PC-3 (cell line): ENCODE measurements at regions not wholly inside any gene's neighbourhood (a gene's known extent, or its start where the extent isn't known, plus 50 kb on each side); places are given as distances from the start of the nearest gene placed in this dataset.

Experiments used
- ATAC-seq: fragments of 200-7000 bp; cut with Tn5 transposase; 2 replicates; pipeline ENCODE4 v1.9.1; 2020; ENCODE audit warnings: mild to moderate bottlenecking, moderate library complexity
- BruUV-seq: library from RNA; stranded (reverse); fragments of 400-500 nt; replicated peaks from 2 replicates; lab custom pipeline; 2021; lab: Mats Ljungman, UMichigan
- CTCF ChIA-PET: fragments of 300-600 bp; sonication (Branson Sonifier 250); formaldehyde crosslinking; loops from one replicate; lab custom pipeline; 2022; ENCODE audit warnings: antibody characterized with exemption; lab: Charles Lee
- POLR2A ChIA-PET: fragments of 300-600 bp; sonication (Branson Sonifier 250); formaldehyde crosslinking; loops from one replicate; lab custom pipeline; 2022; ENCODE audit warnings: antibody characterized with exemption; ENCODE audit not compliant: unreplicated experiment; lab: Charles Lee
- DNase-seq: peaks from one replicate; pipeline ENCODE4 v3.0.0-alpha.2; 2015
- H2AFZ ChIP-seq: fragments of 300-600 bp; sonication (generic); 2 replicates; pipeline ENCODE4 v1.6.0; 2016; ENCODE audit warnings: antibody characterized with exemption, low read length
- H3F3A ChIP-seq: fragments of 300-600 bp; sonication (generic); one replicate; pipeline ENCODE4 v1.6.0; 2017; ENCODE audit warnings: antibody characterized with exemption, low read length, control low read depth, mild to moderate bottlenecking; ENCODE audit not compliant: unreplicated experiment
- H3K27ac ChIP-seq: fragments of 300-600 bp; sonication (generic); 2 replicates; pipeline ENCODE4 v1.5.1; 2016; ENCODE audit warnings: mild to moderate bottlenecking, low read length
- H3K27me3 ChIP-seq: fragments of 300-600 bp; sonication (generic); 2 replicates; pipeline ENCODE4 v1.6.1; 2016; ENCODE audit warnings: low read length, mixed read lengths
- H3K36me3 ChIP-seq: fragments of 300-600 bp; sonication (generic); 2 replicates; pipeline ENCODE4 v1.6.1; 2016; ENCODE audit warnings: low read depth, mixed run types, low read length, mixed read lengths
- H3K4me1 ChIP-seq: fragments of 300-600 bp; sonication (generic); 2 replicates; pipeline ENCODE4 v1.5.1; 2016; ENCODE audit warnings: low read length; ENCODE audit not compliant: insufficient read depth
- H3K4me2 ChIP-seq: fragments of 300-600 bp; sonication (generic); 2 replicates; pipeline ENCODE4 v1.6.0; 2016; ENCODE audit warnings: low read length
- H3K4me3 ChIP-seq: fragments of 300-600 bp; sonication (generic); 2 replicates; pipeline ENCODE4 v1.5.1; 2016; ENCODE audit warnings: mild to moderate bottlenecking, low read length, mixed read lengths
- H3K79me2 ChIP-seq: fragments of 300-600 bp; sonication (generic); 2 replicates; pipeline ENCODE4 v1.6.1; 2017; ENCODE audit warnings: low read length, mixed read lengths
- H3K9ac ChIP-seq: fragments of 300-600 bp; sonication (generic); 2 replicates; pipeline ENCODE4 v1.6.0; 2016; ENCODE audit warnings: mild to moderate bottlenecking, low read length
- H3K9me2 ChIP-seq: fragments of 300-600 bp; sonication (generic); replicated peaks from 2 replicates; pipeline ENCODE4 v1.6.1; 2016; ENCODE audit warnings: mixed run types, low read length, mixed read lengths
- H3K9me3 ChIP-seq: fragments of 300-600 bp; sonication (generic); 2 replicates; pipeline ENCODE4 v1.6.1; 2016; ENCODE audit warnings: low read length, mixed read lengths
- H4K20me1 ChIP-seq: fragments of 300-600 bp; sonication (generic); 2 replicates; pipeline ENCODE4 v1.6.1; 2016; ENCODE audit warnings: low read length, mixed read lengths
- EZH2 ChIP-seq: fragments of 300-600 bp; sonication (generic); IDR thresholded peaks from one replicate; pipeline ENCODE4 v1.6.1; 2017; ENCODE audit warnings: antibody characterized with exemption, mild to moderate bottlenecking, low read length; ENCODE audit not compliant: unreplicated experiment
- EZH2phosphoT487 ChIP-seq: fragments of 300-600 bp; sonication (generic); IDR thresholded peaks from 2 replicates; pipeline ENCODE4 v1.6.1; 2018; ENCODE audit warnings: mild to moderate bottlenecking, antibody characterized with exemption, low read length, borderline replicate concordance
- intact Hi-C: fragments of 100-400 bp; cut with micrococcal nuclease; formaldehyde crosslinking; loops from 2 replicates; pipeline ENCODE4 v1.9.0; 2023
- TF ChIP-seq, protein P1 (sequence below): fragments of 300-600 bp; sonication (generic); conservative IDR thresholded peaks from 2 replicates; pipeline ENCODE4 v1.5.1; 2017; ENCODE audit warnings: antibody characterized with exemption, low read depth, mild to moderate bottlenecking, low read length

- CTCF ChIA-PET, result no interaction called here
- H3K9ac ChIP-seq, result no peak overlapping the region
- H3K27ac ChIP-seq, result no peak overlapping the region
- no peaks in the 10 kb centered on the region for H4K20me1 ChIP-seq
- no peak overlapping the region for H3K4me3 ChIP-seq
- H3K9me3 ChIP-seq, result no peaks in the 10 kb centered on the region
- intact Hi-C loops, result no loop called here
- H3K36me3 ChIP-seq, result no peaks in the 10 kb centered on the region
- no peak for TF ChIP-seq EZH2
- POLR2A ChIA-PET, result no interaction called here
- ATAC-seq (no peak), DNase-seq (no peak)
- no peaks in the 10 kb centered on the region for H3K9me2 ChIP-seq
- no peak overlapping the region for H3K4me2 ChIP-seq
- H2AFZ ChIP-seq, result no peak overlapping the region
- no peaks in the 10 kb centered on the region for H3K79me2 ChIP-seq
- peaks cover 7% of the 10 kb centered on the region for H3K27me3 ChIP-seq
- BruUV-seq, result no TSS peak
- no peaks in the 10 kb centered on the region for H3F3A ChIP-seq
- no peaks in the 10 kb centered on the region for H3K4me1 ChIP-seq
These were observed 210.1 kb downstream of the SUDS3 start for GRCh38 chr12:118586433-118586832.

DNA sequence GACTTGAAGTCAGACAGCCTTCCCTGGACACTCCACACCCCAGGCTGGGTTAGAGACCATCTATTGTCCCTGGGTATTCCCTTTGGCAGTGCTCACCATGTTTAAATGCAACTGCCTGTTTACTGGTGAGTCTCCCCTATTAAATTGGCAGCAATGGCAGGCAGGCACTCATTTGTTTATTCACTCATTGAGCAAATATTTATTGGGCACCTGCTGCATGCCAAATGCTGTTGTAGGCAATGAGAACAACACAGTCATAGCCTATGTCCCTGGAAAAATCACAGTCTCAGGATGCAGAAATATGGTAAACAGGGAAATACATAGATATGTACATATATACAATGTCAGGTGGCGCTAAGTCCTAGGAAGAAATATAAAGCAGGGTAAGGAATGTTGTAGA lies 212.8 kb downstream of the SUDS3 start:
- ATAC-seq, result no peak
- H3F3A ChIP-seq, result no peaks in the 10 kb centered on the region

GRCh38 chr12:118590406-118591150 lies 214.2 kb downstream of the SUDS3 start:
- Histone ChIP-seq H3K9me2 (no peaks in the 10 kb centered on the region), H3K9ac (no peak overlapping the region), H3F3A (no peaks in the 10 kb centered on the region), H3K4me1 (no peaks in the 10 kb centered on the region), H4K20me1 (no peaks in the 10 kb centered on the region), H3K4me2 (no peak overlapping the region), H2AFZ (no peak overlapping the region), H3K27me3 (no peaks in the 10 kb centered on the region), H3K27ac (no peak overlapping the region), H3K36me3 (no peaks in the 10 kb centered on the region), H3K4me3 (no peak overlapping the region), H3K79me2 (no peaks in the 10 kb centered on the region), H3K9me3 (no peaks in the 10 kb centered on the region)
- CTCF ChIA-PET, result no interaction called here
- POLR2A ChIA-PET, result no interaction called here
- BruUV-seq, result no TSS peak
- ATAC-seq (no peak), DNase-seq (no peak)
- intact Hi-C loops, result no loop called here
- TF ChIP-seq EZH2phosphoT487 (no peak), EZH2 (no peak)
- TF ChIP-seq, protein P1, sequence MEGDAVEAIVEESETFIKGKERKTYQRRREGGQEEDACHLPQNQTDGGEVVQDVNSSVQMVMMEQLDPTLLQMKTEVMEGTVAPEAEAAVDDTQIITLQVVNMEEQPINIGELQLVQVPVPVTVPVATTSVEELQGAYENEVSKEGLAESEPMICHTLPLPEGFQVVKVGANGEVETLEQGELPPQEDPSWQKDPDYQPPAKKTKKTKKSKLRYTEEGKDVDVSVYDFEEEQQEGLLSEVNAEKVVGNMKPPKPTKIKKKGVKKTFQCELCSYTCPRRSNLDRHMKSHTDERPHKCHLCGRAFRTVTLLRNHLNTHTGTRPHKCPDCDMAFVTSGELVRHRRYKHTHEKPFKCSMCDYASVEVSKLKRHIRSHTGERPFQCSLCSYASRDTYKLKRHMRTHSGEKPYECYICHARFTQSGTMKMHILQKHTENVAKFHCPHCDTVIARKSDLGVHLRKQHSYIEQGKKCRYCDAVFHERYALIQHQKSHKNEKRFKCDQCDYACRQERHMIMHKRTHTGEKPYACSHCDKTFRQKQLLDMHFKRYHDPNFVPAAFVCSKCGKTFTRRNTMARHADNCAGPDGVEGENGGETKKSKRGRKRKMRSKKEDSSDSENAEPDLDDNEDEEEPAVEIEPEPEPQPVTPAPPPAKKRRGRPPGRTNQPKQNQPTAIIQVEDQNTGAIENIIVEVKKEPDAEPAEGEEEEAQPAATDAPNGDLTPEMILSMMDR, result no peak

More for the DNA sequence above, 212.8 kb downstream of the SUDS3 start:
- Histone ChIP-seq H3K27ac (no peak overlapping the region), H4K20me1 (no peaks in the 10 kb centered on the region), H3K4me3 (no peak overlapping the region), H3K9me2 (no peaks in the 10 kb centered on the region), H3K9me3 (no peaks in the 10 kb centered on the region), H3K36me3 (no peaks in the 10 kb centered on the region), H3K27me3 (no peaks in the 10 kb centered on the region), H3K79me2 (no peaks in the 10 kb centered on the region), H3K4me1 (no peaks in the 10 kb centered on the region), H3K9ac (no peak overlapping the region), H3K4me2 (no peak overlapping the region), H2AFZ (no peak overlapping the region)
- intact Hi-C loops, result no loop called here
- CTCF ChIA-PET, result no interaction called here
- TF ChIP-seq, protein P1, result no peak
- TF ChIP-seq EZH2, result no peak
- POLR2A ChIA-PET, result no interaction called here
- no TSS peak for BruUV-seq
- no peak for DNase-seq
